GM12892 (cell line): ENCODE measurements at regions not wholly inside any gene's neighbourhood (a gene's known extent, or its start where the extent isn't known, plus 50 kb on each side); places are given as distances from the start of the nearest gene placed in this dataset.

Experiments used
- POLR2A ChIP-seq: IDR thresholded peaks from 2 replicates; pipeline ENCODE4 v1.6.1; 2011; ENCODE audit warnings: low read depth, low read length, control low read depth
- POLR2AphosphoS5 ChIP-seq: IDR thresholded peaks from 2 replicates; pipeline ENCODE4 v1.6.1; 2011; ENCODE audit warnings: low read depth, low read length, control low read depth

GRCh38 chr2:136332436-136333095, 214.6 kb upstream of the CXCR4 start:
- TF ChIP-seq POLR2A (no peak), POLR2AphosphoS5 (no peak)
